Naive thymus-derived CD4-positive, alpha-beta T cell (primary cell): ENCODE measurements at regions not wholly inside any gene's neighbourhood (a gene's known extent, or its start where the extent isn't known, plus 50 kb on each side); places are given as distances from the start of the nearest gene placed in this dataset.
A peak's percentile ranks its signal among the peaks of the same experiment; 100 is the strongest.
"Not testable (repeated sequence)": the region's sequence is repeated elsewhere in the genome, so short reads cannot be mapped to it uniquely, and the experiment has no call there.

Source experiments
- ATAC-seq: fragments of 150-1000 bp; cut with Tn5 transposase; 2 replicates; pipeline ENCODE4 v1.10.0; 2021; ENCODE audit warnings: mild to moderate bottlenecking, moderate library complexity
- CTCF ChIA-PET: fragments of 350-600 bp; sonication (Branson Sonifier 250); formaldehyde crosslinking; loops from one replicate; lab custom pipeline; 2021; ENCODE audit warnings: antibody characterized with exemption; lab: Charles Lee
- POLR2A ChIA-PET: fragments of 350-600 bp; sonication (Branson Sonifier 250); formaldehyde crosslinking; loops from one replicate; lab custom pipeline; 2021; ENCODE audit warnings: antibody characterized with exemption, inconsistent platforms; lab: Charles Lee
- DNase-seq, 9 donors: peaks; one replicate each; pipeline versions ENCODE4 v3.0.0 to v3.0.0-alpha.2; 2020 to 2022; ENCODE audit warnings: mixed read lengths in 1 of 9
- H3K27ac ChIP-seq: one replicate; pipeline ENCODE4 v1.7.0; 2013; ENCODE audit warnings: mild to moderate bottlenecking, low read depth, low read length, moderate library complexity
- H3K27me3 ChIP-seq, 2 donors: one replicate each; pipeline ENCODE4 v1.7.0; 2013; ENCODE audit warnings: low read length in 2 of 2, mild to moderate bottlenecking in 2 of 2, moderate library complexity in 2 of 2; ENCODE audit not compliant: control insufficient read depth in 2 of 2, insufficient read depth in 2 of 2
- H3K36me3 ChIP-seq, 3 experiments: 1 replicate in 2 of 3; 2 replicates in 1 of 3; pipeline ENCODE4 v1.7.0; 2013; ENCODE audit warnings: low read length in 3 of 3, mild to moderate bottlenecking in 3 of 3, moderate library complexity in 1 of 3; ENCODE audit not compliant: insufficient read depth in 3 of 3, control insufficient read depth in 2 of 3
- H3K4me1 ChIP-seq, 2 donors: one replicate each; pipeline ENCODE4 v1.7.0; 2013; ENCODE audit warnings: low read length in 2 of 2, mild to moderate bottlenecking in 2 of 2, moderate library complexity in 1 of 2; ENCODE audit not compliant: control insufficient read depth in 2 of 2, insufficient read depth in 2 of 2
- H3K4me3 ChIP-seq: 2 replicates; pipeline ENCODE4 v1.7.0; 2013; ENCODE audit warnings: mild to moderate bottlenecking, low read length
- H3K9me3 ChIP-seq, 3 experiments: 1 replicate in 2 of 3; 2 replicates in 1 of 3; pipeline ENCODE4 v1.7.0; 2013; ENCODE audit warnings: low read length in 3 of 3; ENCODE audit not compliant: control insufficient read depth in 2 of 3
- H3K27ac Mint-ChIP-seq, 9 donors: one replicate each; pipeline ENCODE4 v1.8.0; 2020 to 2022; ENCODE audit warnings: mixed read lengths in 9 of 9, mild to moderate bottlenecking in 8 of 9, moderate library complexity in 5 of 9, inconsistent platforms in 2 of 9
- H3K27me3 Mint-ChIP-seq, 5 donors: one replicate each; pipeline ENCODE4 v1.8.0; 2021 to 2022; ENCODE audit warnings: mixed read lengths in 5 of 5, mild to moderate bottlenecking in 1 of 5
- H3K36me3 Mint-ChIP-seq, 5 donors: one replicate each; pipeline ENCODE4 v1.8.0; 2020 to 2022; ENCODE audit warnings: mixed read lengths in 5 of 5, mild to moderate bottlenecking in 3 of 5, inconsistent platforms in 1 of 5
- H3K4me1 Mint-ChIP-seq, 7 donors: one replicate each; pipeline ENCODE4 v1.8.0; 2020 to 2022; ENCODE audit warnings: mixed read lengths in 7 of 7, mild to moderate bottlenecking in 3 of 7, inconsistent platforms in 1 of 7
- H3K4me3 Mint-ChIP-seq, 10 donors: one replicate each; pipeline ENCODE4 v1.8.0; 2020 to 2022; ENCODE audit warnings: mild to moderate bottlenecking in 10 of 10, mixed read lengths in 10 of 10, moderate library complexity in 6 of 10, inconsistent platforms in 2 of 10
- H3K9me3 Mint-ChIP-seq, 11 donors: one replicate each; pipeline ENCODE4 v1.8.0; 2020 to 2022; ENCODE audit warnings: mixed read lengths in 11 of 11, mild to moderate bottlenecking in 4 of 11, inconsistent platforms in 1 of 11, moderate library complexity in 1 of 11
- intact Hi-C, 2 donors: fragments of 100-400 bp; cut with micrococcal nuclease; formaldehyde crosslinking; loops; one replicate each; pipeline ENCODE4 v1.15.1; 2023

DNA sequence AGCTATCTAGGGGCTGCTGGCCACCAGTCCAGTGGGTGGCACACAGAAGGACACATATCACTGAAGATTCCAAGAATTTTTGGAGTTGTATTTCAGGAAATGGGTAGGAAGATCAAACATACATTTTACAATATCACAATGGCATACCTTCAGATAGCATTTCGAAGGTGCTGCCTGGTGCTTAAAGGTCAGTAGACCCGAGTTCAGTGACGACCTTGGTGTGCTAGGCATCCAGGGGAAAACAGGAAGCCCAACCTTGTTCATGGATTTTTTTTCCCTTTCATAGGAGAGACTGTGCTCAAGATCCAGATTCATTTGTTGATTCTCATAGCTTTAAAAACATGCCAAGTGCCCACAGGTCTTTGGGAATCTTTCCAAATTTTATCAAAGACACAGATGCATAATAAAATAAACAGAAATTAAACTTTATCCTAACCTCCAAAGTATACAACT is 51.0 kb upstream of the RCBTB2 start:
- intact Hi-C loops: loop anchor here (5.0 to 10.0 kb wide), 4 partner anchors 183 to 489 kb away; partner anchors contain the start of genes ITM2B (in 1 of the 2) and MED4 (in 1 of the 2)
- H3K27ac Mint-ChIP-seq: no peak overlapping the region
- H3K4me1 Mint-ChIP-seq: peaks cover 9 to 23% (median 18%) of the 10 kb centered on the region in 7 donors
- Histone ChIP-seq H3K36me3 (no peaks in the 10 kb centered on the region), H3K4me1 (peaks cover 10 to 14% of the 10 kb centered on the region in 2 donors), H3K4me3 (no peak overlapping the region), H3K27me3 (no peaks in the 10 kb centered on the region), H3K27ac (no peak overlapping the region), H3K9me3 (no peaks in the 10 kb centered on the region)
- ChIA-PET POLR2A (interaction anchor here (0.9 kb wide), 1 partner anchor 9 kb away, joined by 3 read pairs; no protein-coding TSS in a partner anchor), CTCF (interaction anchor here (0.9 to 7.7 kb wide), 5 partner anchors 11 to 252 kb away, joined by 3 to 126 read pairs (median 3); no protein-coding TSS in a partner anchor)
- H3K27me3 Mint-ChIP-seq: peaks cover 0 to 51% (median 3%) of the 10 kb centered on the region in 5 donors
- peaks cover 0 to 5% (median 0%) of the 10 kb centered on the region in 11 donors for H3K9me3 Mint-ChIP-seq
- ATAC-seq (no peak), DNase-seq (no peak)
- H3K36me3 Mint-ChIP-seq: peaks cover 0 to 2% (median 0%) of the 10 kb centered on the region in 5 donors
- H3K4me3 Mint-ChIP-seq: no peak overlapping the region

DNA sequence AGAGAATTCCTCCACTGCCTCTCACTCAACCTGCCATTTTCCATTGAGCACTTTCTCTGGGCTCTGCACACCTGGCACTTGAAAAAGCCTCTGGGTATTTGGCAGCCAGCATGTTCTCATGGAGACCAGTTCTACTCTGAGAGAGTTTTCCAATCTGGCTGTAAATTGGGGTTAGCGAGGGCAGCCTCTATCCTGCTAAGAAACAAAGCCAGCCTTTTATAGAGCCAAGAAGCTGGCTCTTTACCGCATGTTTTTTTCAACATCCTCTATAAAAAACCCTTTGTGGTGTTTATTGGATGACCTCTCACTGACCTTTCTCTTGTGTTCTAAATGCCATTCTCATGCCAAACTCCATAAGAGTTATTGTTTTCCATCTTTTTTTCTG is 52.6 kb upstream of the RCBTB2 start:
- Histone ChIP-seq H3K4me3 (no peak overlapping the region), H3K4me1 (peaks cover 7 to 14% of the 10 kb centered on the region in 2 donors), H3K36me3 (no peaks in the 10 kb centered on the region), H3K27ac (no peak overlapping the region), H3K27me3 (no peaks in the 10 kb centered on the region), H3K9me3 (no peaks in the 10 kb centered on the region)
- ATAC-seq: no peak
- Mint-ChIP-seq H3K36me3 (peaks cover 0 to 2% (median 0%) of the 10 kb centered on the region in 5 donors), H3K9me3 (peaks cover 0 to 5% (median 0%) of the 10 kb centered on the region in 11 donors), H3K4me1 (peaks cover 10 to 20% (median 14%) of the 10 kb centered on the region in 7 donors), H3K4me3 (no peak overlapping the region), H3K27me3 (peaks cover 0 to 48% (median 3%) of the 10 kb centered on the region in 5 donors), H3K27ac (no peak overlapping the region)
- POLR2A ChIA-PET: interaction anchor here (0.7 kb wide), 1 partner anchor 57 kb away, joined by 4 read pairs; no protein-coding TSS in a partner anchor
- no peak for DNase-seq
- CTCF ChIA-PET: interaction anchor here (0.9 kb wide), 1 partner anchor 10 kb away, joined by 3 read pairs; no protein-coding TSS in a partner anchor
- intact Hi-C loops: loop anchor here in 1 of 2 donors (10.0 kb wide), 2 partner anchors 351 to 491 kb away; partner anchors contain the start of genes ITM2B and MED4

DNA sequence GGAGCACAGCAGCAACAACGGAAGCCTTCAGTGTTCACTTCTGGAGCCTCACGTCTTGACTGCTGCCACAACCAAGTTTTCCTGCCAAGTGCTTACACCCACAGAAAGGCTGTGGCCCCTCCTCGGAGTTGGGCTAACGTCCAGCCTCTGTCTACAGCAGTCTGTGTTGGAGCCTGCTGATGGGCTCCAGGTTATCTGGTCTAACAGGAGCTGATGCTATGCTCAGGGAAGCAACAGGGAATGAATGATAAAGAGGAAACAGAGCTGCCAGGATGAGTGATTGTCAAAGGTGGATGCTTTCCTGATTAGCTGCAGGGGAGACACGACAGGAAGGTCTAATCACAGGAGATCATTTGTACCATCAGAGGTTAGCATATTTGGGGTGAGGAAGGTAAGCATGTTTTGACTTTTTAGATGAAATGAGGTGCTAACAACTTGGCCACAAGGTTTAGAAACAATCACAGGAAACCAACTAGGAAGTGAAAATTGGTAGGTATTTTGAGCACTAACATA is 53.8 kb upstream of the RCBTB2 start:
- no peak overlapping the region for H3K4me3 ChIP-seq
- POLR2A ChIA-PET: interaction anchor here (0.7 kb wide), 1 partner anchor 253 kb away, joined by 3 read pairs; no protein-coding TSS in a partner anchor
- no peak overlapping the region for H3K27ac ChIP-seq
- peaks cover 4 to 14% of the 10 kb centered on the region in 2 donors for H3K4me1 ChIP-seq
- no peaks in the 10 kb centered on the region for H3K9me3 ChIP-seq
- CTCF ChIA-PET: interaction anchor here (1.2 kb wide), 1 partner anchor 253 kb away, joined by 3 read pairs; no protein-coding TSS in a partner anchor
- no peaks in the 10 kb centered on the region for H3K36me3 ChIP-seq
- Mint-ChIP-seq H3K4me1 (peaks cover 10 to 16% (median 13%) of the 10 kb centered on the region in 7 donors), H3K9me3 (peaks cover 0 to 5% (median 0%) of the 10 kb centered on the region in 11 donors), H3K27me3 (peaks cover 0 to 37% (median 3%) of the 10 kb centered on the region in 5 donors), H3K4me3 (peak overlapping the region in 8 of 10 donors; percentile 0 to 63 (median 15)), H3K27ac (peak overlapping the region in 2 of 9 donors; percentile 10 to 21), H3K36me3 (peaks cover 0 to 2% (median 0%) of the 10 kb centered on the region in 5 donors)
- peak; percentile 12 for ATAC-seq
- H3K27me3 ChIP-seq: no peaks in the 10 kb centered on the region
- no peak for DNase-seq
- intact Hi-C loops: loop anchor here in 1 of 2 donors (10.0 kb wide), 2 partner anchors 352 to 492 kb away; partner anchors contain the start of genes ITM2B and MED4

DNA sequence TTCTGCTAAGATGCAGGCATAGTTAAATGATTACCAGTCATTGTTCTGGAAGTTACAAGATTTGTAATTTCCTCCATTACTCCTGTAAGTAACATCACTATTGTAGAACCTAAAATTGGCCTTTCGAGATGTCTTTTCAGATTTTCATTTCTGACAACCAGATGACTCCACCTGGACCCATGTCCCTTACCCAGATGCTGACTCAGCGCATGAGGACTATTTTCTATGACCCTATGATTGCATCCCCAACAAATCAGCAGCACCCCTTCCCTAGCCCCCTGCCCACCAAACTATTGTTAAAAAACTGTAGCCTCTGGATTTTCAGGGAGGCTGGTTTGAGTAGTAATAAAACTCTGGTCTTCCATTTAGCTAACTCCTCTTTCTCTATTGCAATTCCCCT is 55.2 kb upstream of the RCBTB2 start:
- ChIA-PET POLR2A (no interaction called here), CTCF (interaction anchor here (0.7 kb wide), 1 partner anchor 243 kb away, joined by 3 read pairs; no protein-coding TSS in a partner anchor)
- H3K27me3 ChIP-seq: no peaks in the 10 kb centered on the region
- Mint-ChIP-seq H3K4me3 (no peak overlapping the region), H3K4me1 (peaks cover 10 to 16% (median 13%) of the 10 kb centered on the region in 7 donors), H3K27me3 (peaks cover 0 to 24% (median 3%) of the 10 kb centered on the region in 5 donors), H3K27ac (peak overlapping the region in 1 of 9 donors; percentile 48), H3K36me3 (peaks cover 0 to 2% (median 0%) of the 10 kb centered on the region in 5 donors), H3K9me3 (peaks cover 0 to 5% (median 0%) of the 10 kb centered on the region in 11 donors)
- no peak overlapping the region for H3K27ac ChIP-seq
- H3K9me3 ChIP-seq: no peaks in the 10 kb centered on the region
- H3K4me1 ChIP-seq: peaks cover 4 to 14% of the 10 kb centered on the region in 2 donors
- DNase-seq (no peak), ATAC-seq (no peak)
- intact Hi-C loops: loop anchor here in 1 of 2 donors (10.0 kb wide), 2 partner anchors 353 to 493 kb away; partner anchors contain the start of genes ITM2B and MED4
- no peaks in the 10 kb centered on the region for H3K36me3 ChIP-seq
- H3K4me3 ChIP-seq: no peak overlapping the region

DNA sequence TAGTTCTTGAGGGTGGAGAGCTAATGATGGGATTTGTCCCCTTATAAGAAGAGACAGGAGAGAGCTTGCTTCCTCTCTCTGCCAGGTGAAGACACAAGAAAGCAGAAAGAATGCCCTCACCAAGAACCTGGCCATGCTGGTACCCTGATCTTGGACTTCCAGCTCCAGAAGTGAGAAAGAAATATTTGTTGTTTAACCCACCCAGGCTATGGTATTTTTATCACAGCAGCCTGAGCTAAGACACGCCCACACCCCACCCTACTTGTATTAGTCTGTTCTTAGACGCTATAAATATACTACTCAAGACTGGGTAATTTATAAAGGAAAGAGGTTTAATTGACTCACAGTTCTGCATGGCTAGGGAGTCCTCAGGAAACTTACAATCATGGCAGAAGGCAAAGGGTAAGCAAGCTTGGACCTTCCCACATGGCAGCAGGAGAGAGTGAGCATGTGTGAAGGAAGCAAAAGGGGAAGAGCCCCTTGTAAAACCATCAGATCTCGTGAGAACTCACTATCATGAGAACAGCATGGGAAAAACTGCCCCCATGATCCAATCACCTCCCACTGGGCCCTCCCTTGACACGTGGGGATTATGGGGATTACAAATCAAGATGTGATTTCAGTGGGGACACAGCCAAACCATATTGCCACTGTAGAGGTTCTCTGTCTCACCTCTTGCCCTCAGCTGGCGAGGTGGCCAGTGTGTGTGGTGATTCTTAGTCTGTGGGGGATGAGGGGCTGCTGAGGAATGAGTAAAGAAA is 57.4 kb upstream of the RCBTB2 start:
- Histone ChIP-seq H3K27me3 (no peaks in the 10 kb centered on the region), H3K36me3 (no peaks in the 10 kb centered on the region), H3K4me3 (no peak overlapping the region), H3K4me1 (peaks cover 4 to 14% of the 10 kb centered on the region in 2 donors), H3K9me3 (no peaks in the 10 kb centered on the region), H3K27ac (no peak overlapping the region)
- Mint-ChIP-seq H3K4me3 (no peak overlapping the region), H3K9me3 (peaks cover 0 to 5% (median 0%) of the 10 kb centered on the region in 11 donors), H3K36me3 (peaks cover 0 to 2% (median 0%) of the 10 kb centered on the region in 5 donors), H3K27ac (no peak overlapping the region), H3K4me1 (peaks cover 10 to 16% (median 13%) of the 10 kb centered on the region in 7 donors), H3K27me3 (peaks cover 0 to 16% (median 0%) of the 10 kb centered on the region in 5 donors)
- POLR2A ChIA-PET: no interaction called here
- intact Hi-C loops: no loop called here
- ATAC-seq: no peak
- no peak for DNase-seq
- CTCF ChIA-PET: no interaction called here

DNA sequence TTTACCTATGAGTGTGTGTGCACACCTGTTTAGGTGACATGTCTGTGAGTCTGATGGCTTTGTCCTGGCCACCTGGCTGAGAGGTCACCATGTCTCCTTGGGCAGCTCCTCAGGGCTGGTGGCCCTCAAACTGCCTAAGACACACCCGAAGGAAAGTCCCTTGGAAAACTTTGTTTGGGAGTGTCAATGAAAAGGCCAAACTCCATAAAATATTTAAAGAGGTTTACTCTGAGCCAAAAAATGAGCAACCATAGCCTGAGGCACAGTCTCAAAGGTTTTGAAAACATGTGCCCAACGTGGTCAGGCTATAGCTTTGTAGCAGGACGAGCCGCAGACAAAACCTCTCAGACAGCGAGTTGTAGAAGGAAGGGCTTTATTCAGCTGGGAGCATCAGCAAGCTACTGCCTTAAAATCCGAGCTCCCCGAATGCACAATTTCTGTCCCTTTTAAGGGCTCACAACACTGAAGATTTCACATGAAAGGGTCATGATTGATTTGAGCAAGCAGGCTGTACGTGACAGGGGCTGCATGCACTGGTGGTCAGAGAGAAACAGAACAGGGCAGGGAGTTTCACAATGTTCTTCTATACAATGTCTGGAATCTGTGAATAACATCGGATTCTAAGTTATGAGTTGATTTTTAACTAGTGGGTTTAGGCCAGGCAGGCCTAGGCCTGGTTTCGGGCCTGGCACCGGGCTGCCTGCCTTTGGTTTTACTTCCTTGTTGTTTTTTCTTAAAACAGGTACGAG is 58.4 kb upstream of the RCBTB2 start:
- H3K36me3 ChIP-seq, ATAC-seq, H3K4me1 ChIP-seq, POLR2A ChIA-PET, H3K4me1 Mint-ChIP-seq, H3K27me3 ChIP-seq, DNase-seq, H3K9me3 ChIP-seq, H3K27ac Mint-ChIP-seq, H3K4me3 Mint-ChIP-seq, H3K27ac ChIP-seq, intact Hi-C loops, H3K4me3 ChIP-seq, H3K36me3 Mint-ChIP-seq, H3K9me3 Mint-ChIP-seq: not testable (repeated sequence)
- CTCF ChIA-PET: interaction anchor here (0.9 kb wide), 1 partner anchor 56 kb away, joined by 3 read pairs; no protein-coding TSS in a partner anchor
- H3K27me3 Mint-ChIP-seq: peaks cover 0 to 12% (median 0%) of the 10 kb centered on the region in 5 donors
